Left lung (tissue), 4 donors: ENCODE measurements at regions not wholly inside any gene's neighbourhood (a gene's known extent, or its start where the extent isn't known, plus 50 kb on each side); places are given as distances from the start of the nearest gene placed in this dataset.

Source experiments
- ATAC-seq: fragments of 200-7000 bp; cut with Tn5 transposase; one replicate; pipeline ENCODE4 v1.9.1; 2020; ENCODE audit warnings: moderate library complexity
- DNase-seq, 4 donors: peaks; one replicate each; pipeline ENCODE4 v3.0.0-alpha.2; 2013 to 2020
- H3K27ac ChIP-seq, 2 donors: fragments of 200-600 bp; sonication (generic) in 1 of 2; one replicate each; pipeline versions ENCODE4 v1.5.0 to v1.8.0; 2020 to 2021
- H3K27me3 ChIP-seq, 2 donors: fragments of 200-600 bp; sonication (generic) in 1 of 2; one replicate each; pipeline versions ENCODE4 v1.5.0 to v1.8.0; 2020 to 2021
- H3K36me3 ChIP-seq, 2 donors: fragments of 200-600 bp; sonication (generic) in 1 of 2; one replicate each; pipeline versions ENCODE4 v1.5.0 to v1.8.0; 2020 to 2021
- H3K4me1 ChIP-seq, 2 donors: fragments of 200-600 bp; one replicate each; pipeline ENCODE4 v1.8.0; 2021
- H3K4me3 ChIP-seq, 2 donors: fragments of 200-600 bp; sonication (generic) in 1 of 2; one replicate each; pipeline versions ENCODE4 v1.5.0 to v1.8.0; 2020 to 2021; ENCODE audit warnings: mild to moderate bottlenecking in 1 of 2
- H3K9me3 ChIP-seq, 2 donors: fragments of 200-600 bp; sonication (generic) in 1 of 2; one replicate each; pipeline versions ENCODE4 v1.5.0 to v1.8.0; 2020 to 2021
- CTCF ChIP-seq, 2 donors: fragments of 200-600 bp; sonication (generic) in 1 of 2; IDR thresholded peaks; one replicate each; pipeline versions ENCODE4 v1.5.0 to v1.8.0; 2021; ENCODE audit warnings: antibody characterized with exemption in 2 of 2
- intact Hi-C, 2 donors: fragments of 100-400 bp; cut with DNase I; formaldehyde crosslinking; loops; one replicate each; pipeline versions ENCODE4 v1.11.2 to v1.14.2; 2022
- donor health status: DM: no; HTN: yes; CAD: no.
- donor health status: DM: no; HTN: no; CAD: no.

GRCh38 chr1:95627244-95627643 is 393.2 kb downstream of the RWDD3 start:
- H3K4me1 ChIP-seq = no peaks in the 10 kb centered on the region
- no peak for TF ChIP-seq CTCF (IDR thresholded peaks at IDR 0.05)
- H3K4me3 ChIP-seq = no peak overlapping the region
- H3K27me3 ChIP-seq = no peaks in the 10 kb centered on the region
- ATAC-seq (no peak), DNase-seq (no peak)
- no peak overlapping the region for H3K27ac ChIP-seq
- peaks cover 0 to 7% of the 10 kb centered on the region in 2 donors for H3K9me3 ChIP-seq
- H3K36me3 ChIP-seq = no peaks in the 10 kb centered on the region
- intact Hi-C loops = no loop called here

DNA sequence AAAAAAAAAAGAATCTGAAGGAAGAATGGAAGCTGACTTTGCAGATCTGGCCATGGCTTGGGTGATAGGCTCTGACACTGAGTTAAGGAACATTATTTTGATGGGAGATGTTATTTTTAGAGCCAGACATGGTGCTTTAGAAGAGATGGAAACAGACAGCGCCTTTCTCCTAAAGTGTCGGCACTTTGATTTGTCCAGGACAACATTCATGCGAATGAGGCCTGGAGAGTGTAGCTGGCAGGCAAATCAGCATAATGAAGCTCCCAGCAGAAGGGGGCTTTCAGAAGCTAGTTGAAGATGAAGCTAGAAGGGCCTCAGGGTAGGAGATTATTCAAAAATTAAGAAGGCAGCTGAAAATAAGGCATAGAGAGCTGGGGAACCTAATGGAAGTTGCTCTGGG is 397.7 kb downstream of the RWDD3 start:
- no peak for TF ChIP-seq CTCF (IDR thresholded peaks at IDR 0.05)
- Histone ChIP-seq H3K4me3 (no peak overlapping the region), H3K36me3 (no peaks in the 10 kb centered on the region), H3K27ac (no peak overlapping the region), H3K9me3 (peaks cover 0 to 7% of the 10 kb centered on the region in 2 donors), H3K27me3 (no peaks in the 10 kb centered on the region), H3K4me1 (no peaks in the 10 kb centered on the region)
- intact Hi-C loops = no loop called here
- ATAC-seq (no peak), DNase-seq (no peak)

- no peak for TF ChIP-seq CTCF (IDR thresholded peaks at IDR 0.05)
Measured at GRCh38 chr1:95635811-95636210, 401.8 kb downstream of the RWDD3 start.

GRCh38 chr1:95636897-95637296 is 402.9 kb downstream of the RWDD3 start:
- Histone ChIP-seq H3K36me3 (no peaks in the 10 kb centered on the region), H3K9me3 (no peaks in the 10 kb centered on the region), H3K27me3 (no peaks in the 10 kb centered on the region), H3K4me1 (no peaks in the 10 kb centered on the region), H3K27ac (no peak overlapping the region), H3K4me3 (no peak overlapping the region)
- DNase-seq (no peak), ATAC-seq (no peak)
- TF ChIP-seq CTCF (IDR thresholded peaks at IDR 0.05) = no peak
- intact Hi-C loops = no loop called here

More at GRCh38 chr1:95635811-95636210, 401.8 kb downstream of the RWDD3 start:
- Histone ChIP-seq H3K4me1 (no peaks in the 10 kb centered on the region), H3K27ac (no peak overlapping the region), H3K36me3 (no peaks in the 10 kb centered on the region), H3K4me3 (no peak overlapping the region), H3K9me3 (peaks cover 0 to 1% of the 10 kb centered on the region in 2 donors), H3K27me3 (no peaks in the 10 kb centered on the region)
- ATAC-seq = no peak
- intact Hi-C loops = no loop called here
- no peak for DNase-seq

- H3K9me3 ChIP-seq = no peaks in the 10 kb centered on the region
- no peak for TF ChIP-seq CTCF (IDR thresholded peaks at IDR 0.05)
- DNase-seq (peak in 2 of 4 donors; percentile 25 to 40), ATAC-seq (no peak)
- H3K27ac ChIP-seq = no peak overlapping the region
- intact Hi-C loops = no loop called here
- no peaks in the 10 kb centered on the region for H3K4me1 ChIP-seq
- H3K36me3 ChIP-seq = no peaks in the 10 kb centered on the region
- H3K4me3 ChIP-seq = no peak overlapping the region
- H3K27me3 ChIP-seq = no peaks in the 10 kb centered on the region
Measured at GRCh38 chr1:95640746-95641145, 406.7 kb downstream of the RWDD3 start.
